Right lobe of liver (tissue), 6 donors: ENCODE measurements at regions not wholly inside any gene's neighbourhood (a gene's known extent, or its start where the extent isn't known, plus 50 kb on each side); places are given as distances from the start of the nearest gene placed in this dataset.

Source experiments
- ATAC-seq, 4 donors: fragments of 200-7000 bp; cut with Tn5 transposase; one replicate each; pipeline ENCODE4 v1.9.1; 2020; ENCODE audit warnings: mild to moderate bottlenecking in 4 of 4, moderate library complexity in 4 of 4
- DNase-seq, 3 donors: peaks; one replicate each; pipeline ENCODE4 v3.0.0-alpha.2; 2020
- H3K27ac ChIP-seq, 3 donors: fragments of 200-600 bp; one replicate each; pipeline ENCODE4 v1.8.0; 2022
- H3K27me3 ChIP-seq, 2 donors: fragments of 200-600 bp; one replicate each; pipeline ENCODE4 v1.8.0; 2022
- H3K36me3 ChIP-seq, 4 donors: fragments of 200-600 bp; sonication (generic) in 1 of 4; one replicate each; pipeline versions ENCODE4 v1.5.1 to v1.8.0; 2017 to 2022; ENCODE audit warnings: control low read depth in 1 of 4
- H3K4me1 ChIP-seq, 4 donors: fragments of 200-600 bp; sonication (generic) in 1 of 4; one replicate each; pipeline versions ENCODE4 v1.5.1 to v1.8.0; 2017 to 2022; ENCODE audit warnings: control low read depth in 1 of 4
- H3K4me3 ChIP-seq, 3 donors: fragments of 200-600 bp; one replicate each; pipeline ENCODE4 v1.8.0; 2022
- H3K9me3 ChIP-seq, 4 donors: fragments of 200-600 bp; sonication (generic) in 1 of 4; one replicate each; pipeline versions ENCODE4 v1.5.1 to v1.8.0; 2017 to 2022; ENCODE audit warnings: control low read depth in 1 of 4
- POLR2A ChIP-seq: fragments of 450-650 bp; IDR thresholded peaks from one replicate; pipeline ENCODE4 v1.6.1; 2017; ENCODE audit warnings: antibody characterized with exemption, mild to moderate bottlenecking
- WGBS: methylation state at CpG from one replicate; pipeline ENCODE4 v1.1.6; 2018; ENCODE audit warnings: low coverage, low lambda C conversion rate; ENCODE audit not compliant: insufficient coverage; ENCODE audit errors: missing lambda C conversion rate; 5-methylcytosine and 5-hydroxymethylcytosine counted together
- intact Hi-C, 2 donors: fragments of 100-400 bp; cut with DNase I; formaldehyde crosslinking; loops; one replicate each; pipeline versions ENCODE4 v1.11.2 to v1.14.1; 2022
- TF ChIP-seq, protein P1 (sequence below), 4 donors: fragments of 200-600 bp in 3 of 4; fragments of 450-650 bp in 1 of 4; IDR thresholded peaks; one replicate each; pipeline versions ENCODE4 v1.5.1 to v1.8.0; 2016 to 2022; ENCODE audit warnings: antibody characterized with exemption in 4 of 4, mild to moderate bottlenecking in 2 of 4
- donor health status: DM: no; HTN: yes; CAD: no.
- donor health status: DM: no; HTN: no; CAD: no.
- donor health status: DM: no; HTN: no; CAD: no.
- donor health status: DM: no; HTN: yes; CAD: no.
- donor health status: DM: no; HTN: yes; CAD: no.

GRCh38 chr5:145247745-145248040 is 587.4 kb downstream of the PRELID2 start:
- Histone ChIP-seq H3K4me3 (no peak overlapping the region), H3K27me3 (no peaks in the 10 kb centered on the region), H3K4me1 (no peaks in the 10 kb centered on the region), H3K9me3 (no peaks in the 10 kb centered on the region), H3K36me3 (no peaks in the 10 kb centered on the region), H3K27ac (no peak overlapping the region)
- WGBS = 39% methylated on average over 2 of the region's 2 CpGs
- ATAC-seq = no peak
- TF ChIP-seq, protein P1, sequence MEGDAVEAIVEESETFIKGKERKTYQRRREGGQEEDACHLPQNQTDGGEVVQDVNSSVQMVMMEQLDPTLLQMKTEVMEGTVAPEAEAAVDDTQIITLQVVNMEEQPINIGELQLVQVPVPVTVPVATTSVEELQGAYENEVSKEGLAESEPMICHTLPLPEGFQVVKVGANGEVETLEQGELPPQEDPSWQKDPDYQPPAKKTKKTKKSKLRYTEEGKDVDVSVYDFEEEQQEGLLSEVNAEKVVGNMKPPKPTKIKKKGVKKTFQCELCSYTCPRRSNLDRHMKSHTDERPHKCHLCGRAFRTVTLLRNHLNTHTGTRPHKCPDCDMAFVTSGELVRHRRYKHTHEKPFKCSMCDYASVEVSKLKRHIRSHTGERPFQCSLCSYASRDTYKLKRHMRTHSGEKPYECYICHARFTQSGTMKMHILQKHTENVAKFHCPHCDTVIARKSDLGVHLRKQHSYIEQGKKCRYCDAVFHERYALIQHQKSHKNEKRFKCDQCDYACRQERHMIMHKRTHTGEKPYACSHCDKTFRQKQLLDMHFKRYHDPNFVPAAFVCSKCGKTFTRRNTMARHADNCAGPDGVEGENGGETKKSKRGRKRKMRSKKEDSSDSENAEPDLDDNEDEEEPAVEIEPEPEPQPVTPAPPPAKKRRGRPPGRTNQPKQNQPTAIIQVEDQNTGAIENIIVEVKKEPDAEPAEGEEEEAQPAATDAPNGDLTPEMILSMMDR (IDR thresholded peaks at IDR 0.05) = no peak
- no peak for TF ChIP-seq POLR2A
- intact Hi-C loops = no loop called here
- no peak for DNase-seq

GRCh38 chr5:145246961-145247744 is 588.0 kb downstream of the PRELID2 start:
- TF ChIP-seq, protein P1 (IDR thresholded peaks at IDR 0.05) = no peak
- no peak for TF ChIP-seq POLR2A
- DNase-seq (no peak), ATAC-seq (no peak)
- Histone ChIP-seq H3K4me3 (no peak overlapping the region), H3K9me3 (no peaks in the 10 kb centered on the region), H3K27me3 (no peaks in the 10 kb centered on the region), H3K36me3 (no peaks in the 10 kb centered on the region), H3K27ac (no peak overlapping the region), H3K4me1 (no peaks in the 10 kb centered on the region)
- WGBS = 53% methylated on average over 3 of the region's 4 CpGs
- intact Hi-C loops = no loop called here

DNA sequence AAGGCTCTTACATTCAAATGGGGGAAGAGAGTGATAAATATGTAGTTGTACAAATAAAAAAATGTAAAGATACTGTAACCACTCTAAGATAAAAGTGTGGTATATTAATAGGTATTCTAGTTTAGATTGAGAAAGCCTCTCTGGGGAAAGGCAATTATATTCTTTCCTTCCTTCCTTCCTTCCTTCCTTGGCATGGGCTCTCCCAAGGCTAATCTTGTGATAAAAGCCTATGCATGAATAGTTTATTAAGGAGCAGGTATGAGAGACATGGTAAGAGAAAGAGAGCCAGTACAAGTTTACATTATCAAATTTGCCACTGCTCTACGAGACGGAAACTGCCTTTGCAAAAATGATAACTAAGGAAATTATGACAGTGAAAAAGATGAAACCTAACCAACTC is 588.8 kb downstream of the PRELID2 start:
- Histone ChIP-seq H3K4me1 (no peaks in the 10 kb centered on the region), H3K36me3 (no peaks in the 10 kb centered on the region), H3K27me3 (no peaks in the 10 kb centered on the region), H3K27ac (no peak overlapping the region), H3K4me3 (no peak overlapping the region), H3K9me3 (no peaks in the 10 kb centered on the region)
- WGBS = 42% methylated on average over 2 of the region's 2 CpGs
- TF ChIP-seq POLR2A = no peak
- TF ChIP-seq, protein P1 (IDR thresholded peaks at IDR 0.05) = no peak
- intact Hi-C loops = no loop called here
- DNase-seq (no peak), ATAC-seq (no peak)

GRCh38 chr5:145245354-145245753 is 589.8 kb downstream of the PRELID2 start:
- no peak overlapping the region for H3K27ac ChIP-seq
- ATAC-seq (no peak), DNase-seq (no peak)
- H3K36me3 ChIP-seq = no peaks in the 10 kb centered on the region
- WGBS = 27% methylated on average over 5 of the region's 5 CpGs
- no peak for TF ChIP-seq POLR2A
- TF ChIP-seq, protein P1 (IDR thresholded peaks at IDR 0.05) = no peak
- intact Hi-C loops = no loop called here
- H3K9me3 ChIP-seq = no peaks in the 10 kb centered on the region
- H3K4me1 ChIP-seq = no peaks in the 10 kb centered on the region
- no peaks in the 10 kb centered on the region for H3K27me3 ChIP-seq
- H3K4me3 ChIP-seq = no peak overlapping the region
